PC-3 (cell line): ENCODE measurements at regions not wholly inside any gene's neighbourhood (a gene's known extent, or its start where the extent isn't known, plus 50 kb on each side); places are given as distances from the start of the nearest gene placed in this dataset.

ENCODE experiments used
- ATAC-seq: fragments of 200-7000 bp; cut with Tn5 transposase; 2 replicates; pipeline ENCODE4 v1.9.1; 2020; ENCODE audit warnings: mild to moderate bottlenecking, moderate library complexity
- BruUV-seq: library from RNA; stranded (reverse); fragments of 400-500 nt; replicated peaks from 2 replicates; lab custom pipeline; 2021; lab: Mats Ljungman, UMichigan
- CTCF ChIA-PET: fragments of 300-600 bp; sonication (Branson Sonifier 250); formaldehyde crosslinking; loops from one replicate; lab custom pipeline; 2022; ENCODE audit warnings: antibody characterized with exemption; lab: Charles Lee
- POLR2A ChIA-PET: fragments of 300-600 bp; sonication (Branson Sonifier 250); formaldehyde crosslinking; loops from one replicate; lab custom pipeline; 2022; ENCODE audit warnings: antibody characterized with exemption; ENCODE audit not compliant: unreplicated experiment; lab: Charles Lee
- DNase-seq: peaks from one replicate; pipeline ENCODE4 v3.0.0-alpha.2; 2015
- H2AFZ ChIP-seq: fragments of 300-600 bp; sonication (generic); 2 replicates; pipeline ENCODE4 v1.6.0; 2016; ENCODE audit warnings: antibody characterized with exemption, low read length
- H3F3A ChIP-seq: fragments of 300-600 bp; sonication (generic); one replicate; pipeline ENCODE4 v1.6.0; 2017; ENCODE audit warnings: antibody characterized with exemption, low read length, control low read depth, mild to moderate bottlenecking; ENCODE audit not compliant: unreplicated experiment
- H3K27ac ChIP-seq: fragments of 300-600 bp; sonication (generic); 2 replicates; pipeline ENCODE4 v1.5.1; 2016; ENCODE audit warnings: mild to moderate bottlenecking, low read length
- H3K27me3 ChIP-seq: fragments of 300-600 bp; sonication (generic); 2 replicates; pipeline ENCODE4 v1.6.1; 2016; ENCODE audit warnings: low read length, mixed read lengths
- H3K36me3 ChIP-seq: fragments of 300-600 bp; sonication (generic); 2 replicates; pipeline ENCODE4 v1.6.1; 2016; ENCODE audit warnings: low read depth, mixed run types, low read length, mixed read lengths
- H3K4me1 ChIP-seq: fragments of 300-600 bp; sonication (generic); 2 replicates; pipeline ENCODE4 v1.5.1; 2016; ENCODE audit warnings: low read length; ENCODE audit not compliant: insufficient read depth
- H3K4me2 ChIP-seq: fragments of 300-600 bp; sonication (generic); 2 replicates; pipeline ENCODE4 v1.6.0; 2016; ENCODE audit warnings: low read length
- H3K4me3 ChIP-seq: fragments of 300-600 bp; sonication (generic); 2 replicates; pipeline ENCODE4 v1.5.1; 2016; ENCODE audit warnings: mild to moderate bottlenecking, low read length, mixed read lengths
- H3K79me2 ChIP-seq: fragments of 300-600 bp; sonication (generic); 2 replicates; pipeline ENCODE4 v1.6.1; 2017; ENCODE audit warnings: low read length, mixed read lengths
- H3K9ac ChIP-seq: fragments of 300-600 bp; sonication (generic); 2 replicates; pipeline ENCODE4 v1.6.0; 2016; ENCODE audit warnings: mild to moderate bottlenecking, low read length
- H3K9me2 ChIP-seq: fragments of 300-600 bp; sonication (generic); replicated peaks from 2 replicates; pipeline ENCODE4 v1.6.1; 2016; ENCODE audit warnings: mixed run types, low read length, mixed read lengths
- H3K9me3 ChIP-seq: fragments of 300-600 bp; sonication (generic); 2 replicates; pipeline ENCODE4 v1.6.1; 2016; ENCODE audit warnings: low read length, mixed read lengths
- H4K20me1 ChIP-seq: fragments of 300-600 bp; sonication (generic); 2 replicates; pipeline ENCODE4 v1.6.1; 2016; ENCODE audit warnings: low read length, mixed read lengths
- CTCF ChIP-seq: fragments of 300-600 bp; sonication (generic); conservative IDR thresholded peaks from 2 replicates; pipeline ENCODE4 v1.5.1; 2017; ENCODE audit warnings: antibody characterized with exemption, low read depth, mild to moderate bottlenecking, low read length
- EZH2 ChIP-seq: fragments of 300-600 bp; sonication (generic); IDR thresholded peaks from one replicate; pipeline ENCODE4 v1.6.1; 2017; ENCODE audit warnings: antibody characterized with exemption, mild to moderate bottlenecking, low read length; ENCODE audit not compliant: unreplicated experiment
- EZH2phosphoT487 ChIP-seq: fragments of 300-600 bp; sonication (generic); IDR thresholded peaks from 2 replicates; pipeline ENCODE4 v1.6.1; 2018; ENCODE audit warnings: mild to moderate bottlenecking, antibody characterized with exemption, low read length, borderline replicate concordance
- intact Hi-C: fragments of 100-400 bp; cut with micrococcal nuclease; formaldehyde crosslinking; loops from 2 replicates; pipeline ENCODE4 v1.9.0; 2023

GRCh38 chrX:77143907-77144306, 303.3 kb upstream of the FGF16 start:
- DNase-seq (no peak), ATAC-seq (no peak)
- H3K27ac ChIP-seq = no peak overlapping the region
- H3K4me2 ChIP-seq = no peak overlapping the region
- H3K79me2 ChIP-seq = no peaks in the 10 kb centered on the region
- no peaks in the 10 kb centered on the region for H4K20me1 ChIP-seq
- no peaks in the 10 kb centered on the region for H3K9me2 ChIP-seq
- ChIA-PET CTCF (no interaction called here), POLR2A (no interaction called here)
- H3K9ac ChIP-seq = no peak overlapping the region
- no peaks in the 10 kb centered on the region for H3K36me3 ChIP-seq
- H3K27me3 ChIP-seq = no peaks in the 10 kb centered on the region
- no TSS peak for BruUV-seq
- H3K4me1 ChIP-seq = no peaks in the 10 kb centered on the region
- H3F3A ChIP-seq = no peaks in the 10 kb centered on the region
- no peak for TF ChIP-seq CTCF
- TF ChIP-seq EZH2 = no peak
- TF ChIP-seq EZH2phosphoT487 = no peak
- no peaks in the 10 kb centered on the region for H3K9me3 ChIP-seq
- intact Hi-C loops = no loop called here
- no peak overlapping the region for H2AFZ ChIP-seq
- H3K4me3 ChIP-seq = no peak overlapping the region

- ATAC-seq (no peak), DNase-seq (peak; percentile 13)
- CTCF ChIA-PET = no interaction called here
- no TSS peak for BruUV-seq
- Histone ChIP-seq H3K4me1 (no peaks in the 10 kb centered on the region), H4K20me1 (no peaks in the 10 kb centered on the region), H3K36me3 (no peaks in the 10 kb centered on the region), H3K27ac (no peak overlapping the region), H3K4me3 (no peak overlapping the region), H3K9me3 (no peaks in the 10 kb centered on the region), H3K27me3 (no peaks in the 10 kb centered on the region), H3K4me2 (no peak overlapping the region), H3K9ac (no peak overlapping the region), H3F3A (no peaks in the 10 kb centered on the region), H3K9me2 (no peaks in the 10 kb centered on the region), H3K79me2 (no peaks in the 10 kb centered on the region), H2AFZ (no peak overlapping the region)
- intact Hi-C loops = no loop called here
- TF ChIP-seq EZH2 (no peak), CTCF (peak; percentile 58), EZH2phosphoT487 (no peak)
- POLR2A ChIA-PET = no interaction called here
These were observed 286.9 kb upstream of the FGF16 start for GRCh38 chrX:77160301-77160700.

GRCh38 chrX:77162777-77163176, 284.4 kb upstream of the FGF16 start:
- no TSS peak for BruUV-seq
- Histone ChIP-seq H3K9ac (no peak overlapping the region), H3K36me3 (no peaks in the 10 kb centered on the region), H3K4me2 (no peak overlapping the region), H3K27ac (no peak overlapping the region), H3K4me1 (no peaks in the 10 kb centered on the region), H2AFZ (no peak overlapping the region), H3F3A (no peaks in the 10 kb centered on the region), H3K4me3 (no peak overlapping the region), H3K79me2 (no peaks in the 10 kb centered on the region), H3K27me3 (no peaks in the 10 kb centered on the region), H3K9me3 (no peaks in the 10 kb centered on the region), H4K20me1 (no peaks in the 10 kb centered on the region), H3K9me2 (no peaks in the 10 kb centered on the region)
- POLR2A ChIA-PET = no interaction called here
- ATAC-seq = no peak
- DNase-seq = no peak
- CTCF ChIA-PET = no interaction called here
- intact Hi-C loops = no loop called here
- TF ChIP-seq CTCF = no peak
- no peak for TF ChIP-seq EZH2phosphoT487
- no peak for TF ChIP-seq EZH2
